WTC11 (cell line): ENCODE measurements at regions not wholly inside any gene's neighbourhood (a gene's known extent, or its start where the extent isn't known, plus 50 kb on each side); places are given as distances from the start of the nearest gene placed in this dataset.

Experiments
- ATAC-seq: fragments of 200-7000 bp; cut with Tn5 transposase; 2 replicates; pipeline ENCODE4 v1.10.0; 2021; ENCODE audit warnings: mild to moderate bottlenecking, moderate library complexity
- CTCF ChIA-PET: fragments of 300-600 bp; sonication (Branson Sonifier 250); formaldehyde crosslinking; loops from one replicate; lab custom pipeline; 2021; ENCODE audit warnings: antibody characterized with exemption; lab: Charles Lee
- POLR2A ChIA-PET: fragments of 350-600 bp; sonication (Branson Sonifier 250); formaldehyde crosslinking; loops from one replicate; lab custom pipeline; 2021; ENCODE audit warnings: antibody characterized with exemption; lab: Charles Lee
- DNase-seq: peaks from one replicate; pipeline ENCODE4 v3.0.0; 2021; ENCODE audit warnings: low spot score
- H3K27ac Mint-ChIP-seq: 2 replicates; pipeline ENCODE4 v1.8.0; 2021; ENCODE audit warnings: mixed read lengths
- H3K27me3 Mint-ChIP-seq: 2 replicates; pipeline ENCODE4 v1.8.0; 2021; ENCODE audit warnings: low read depth, mild to moderate bottlenecking, moderate library complexity, mixed read lengths
- H3K36me3 Mint-ChIP-seq: 2 replicates; pipeline ENCODE4 v1.8.0; 2021; ENCODE audit warnings: mixed read lengths
- H3K4me1 Mint-ChIP-seq: 2 replicates; pipeline ENCODE4 v1.8.0; 2022; ENCODE audit warnings: mixed read lengths
- H3K4me3 Mint-ChIP-seq: 2 replicates; pipeline ENCODE4 v1.8.0; 2021; ENCODE audit warnings: mild to moderate bottlenecking, moderate library complexity, mixed read lengths
- H3K9me3 Mint-ChIP-seq: 2 replicates; pipeline ENCODE4 v1.8.0; 2021; ENCODE audit warnings: mixed read lengths
- ATF1 ChIP-seq: sonication (generic); formaldehyde crosslinking; IDR thresholded peaks from 2 replicates; pipeline ENCODE4 v1.8.1; 2023; ENCODE audit warnings: mild to moderate bottlenecking, moderate library complexity, missing genetic modification reagents
- ATF2 ChIP-seq: sonication (generic); formaldehyde crosslinking; IDR thresholded peaks from 2 replicates; pipeline ENCODE4 v1.8.1; 2022; ENCODE audit warnings: low read depth, missing genetic modification reagents, borderline replicate concordance
- E2F1 ChIP-seq: sonication (generic); formaldehyde crosslinking; IDR thresholded peaks from 2 replicates; pipeline ENCODE4 v1.8.0; 2022; ENCODE audit warnings: mild to moderate bottlenecking, missing genetic modification reagents
- ERG ChIP-seq: fragments of 250-450 bp; sonication (Bioruptor Pico); IDR thresholded peaks from 2 replicates; pipeline ENCODE4 v1.8.0; 2021; ENCODE audit warnings: mild to moderate bottlenecking
- HMGA2 ChIP-seq: fragments of 250-450 bp; sonication (Bioruptor Pico); IDR thresholded peaks from 2 replicates; pipeline ENCODE4 v1.4.0; 2021; ENCODE audit warnings: mild to moderate bottlenecking, moderate library complexity
- MLX ChIP-seq: sonication (generic); formaldehyde crosslinking; IDR thresholded peaks from 2 replicates; pipeline ENCODE4 v1.8.1; 2023; ENCODE audit warnings: mild to moderate bottlenecking, missing genetic modification reagents, moderate library complexity
- MXD4 ChIP-seq: fragments of 250-450 bp; sonication (Bioruptor Pico); IDR thresholded peaks from 2 replicates; pipeline ENCODE4 v1.8.0; 2021; ENCODE audit warnings: mild to moderate bottlenecking, moderate library complexity, borderline replicate concordance
- PRDM15 ChIP-seq: sonication (generic); formaldehyde crosslinking; IDR thresholded peaks from 2 replicates; pipeline ENCODE4 v1.8.0; 2022; ENCODE audit warnings: missing genetic modification reagents
- PRRX2 ChIP-seq: fragments of 250-450 bp; sonication (Bioruptor Pico); IDR thresholded peaks from 2 replicates; pipeline ENCODE4 v1.8.0; 2021; ENCODE audit warnings: mild to moderate bottlenecking
- TP53 ChIP-seq: sonication (generic); formaldehyde crosslinking; IDR thresholded peaks from 2 replicates; pipeline ENCODE4 v1.8.1; 2023; ENCODE audit warnings: mild to moderate bottlenecking, missing genetic modification reagents
- ZBTB43 ChIP-seq: sonication (generic); formaldehyde crosslinking; IDR thresholded peaks from 2 replicates; pipeline ENCODE4 v1.8.1; 2023; ENCODE audit warnings: mild to moderate bottlenecking, missing genetic modification reagents
- ZMAT4 ChIP-seq: fragments of 250-450 bp; sonication (Bioruptor Pico); IDR thresholded peaks from 2 replicates; pipeline ENCODE4 v1.9.0; 2021; ENCODE audit warnings: mild to moderate bottlenecking
- ZNF138 ChIP-seq: sonication (generic); formaldehyde crosslinking; conservative IDR thresholded peaks from 2 replicates; pipeline ENCODE4 v1.8.1; 2022; ENCODE audit warnings: mild to moderate bottlenecking, moderate library complexity, missing genetic modification reagents
- ZNF396 ChIP-seq: fragments of 250-450 bp; sonication (Bioruptor Pico); IDR thresholded peaks from 2 replicates; pipeline ENCODE4 v1.8.0; 2021; ENCODE audit warnings: mild to moderate bottlenecking, moderate library complexity, borderline replicate concordance
- ZNF512 ChIP-seq: sonication (generic); formaldehyde crosslinking; IDR thresholded peaks from 2 replicates; pipeline ENCODE4 v1.8.1; 2022; ENCODE audit warnings: missing genetic modification reagents, borderline replicate concordance
- ZNF671 ChIP-seq: fragments of 250-450 bp; sonication (Bioruptor Pico); IDR thresholded peaks from 2 replicates; pipeline ENCODE4 v1.8.0; 2021; ENCODE audit warnings: mild to moderate bottlenecking
- ZSCAN18 ChIP-seq: fragments of 250-450 bp; sonication (Bioruptor Pico); IDR thresholded peaks from 2 replicates; pipeline ENCODE4 v2.1.2; 2022; ENCODE audit warnings: mild to moderate bottlenecking, moderate library complexity

GRCh38 chr5:136615251-136616119, 250.1 kb upstream of the TRPC7 start:
- DNase-seq: no peak
- Mint-ChIP-seq H3K27ac (no peak overlapping the region), H3K27me3 (no peaks in the 10 kb centered on the region), H3K4me1 (peaks cover 20% of the 10 kb centered on the region), H3K36me3 (0 out of 2 replicates have a peak, but pooled peaks cover 6% of the 10 kb centered on the region), H3K4me3 (no peak overlapping the region), H3K9me3 (peaks cover 8% of the 10 kb centered on the region)
- TF ChIP-seq MXD4 (CRISPR knock-in tag) (no peak), PRRX2 (no peak), E2F1 (no peak), TP53 (CRISPR knock-in tag) (no peak), ZNF512 (CRISPR knock-in tag) (no peak), ERG (CRISPR knock-in tag) (no peak), ATF2 (CRISPR knock-in tag) (no peak), ZNF396 (CRISPR knock-in tag) (no peak), ZBTB43 (no peak), MLX (CRISPR knock-in tag) (no peak)
- ChIA-PET CTCF (interaction anchor here (0.8 kb wide), 1 partner anchor 36 kb away, joined by 3 read pairs; no protein-coding TSS in a partner anchor), POLR2A (interaction anchor here (1.2 kb wide), 1 partner anchor 23 kb away, joined by 3 read pairs; no protein-coding TSS in a partner anchor)
- no peak for ATAC-seq

- DNase-seq: no peak
- Mint-ChIP-seq H3K36me3 (0 out of 2 replicates have a peak, but pooled peaks cover 6% of the 10 kb centered on the region), H3K27ac (no peak overlapping the region), H3K4me3 (no peak overlapping the region), H3K4me1 (peaks cover 20% of the 10 kb centered on the region), H3K27me3 (no peaks in the 10 kb centered on the region), H3K9me3 (peaks cover 15% of the 10 kb centered on the region)
- POLR2A ChIA-PET: no interaction called here
- CTCF ChIA-PET: no interaction called here
- no peak for ATAC-seq
- TF ChIP-seq ZSCAN18 (no peak), ZNF512 (CRISPR knock-in tag) (no peak), PRDM15 (CRISPR knock-in tag) (no peak), ATF1 (CRISPR knock-in tag) (no peak), ZNF671 (CRISPR knock-in tag) (no peak), ZNF138 (CRISPR knock-in tag) (no peak), HMGA2 (CRISPR knock-in tag) (no peak), ZMAT4 (CRISPR knock-in tag) (no peak)
Observed at GRCh38 chr5:136613230-136613629, 247.9 kb upstream of the TRPC7 start.
